Heart left ventricle (tissue), 13 donors: ENCODE measurements at regions not wholly inside any gene's neighbourhood (a gene's known extent, or its start where the extent isn't known, plus 50 kb on each side); places are given as distances from the start of the nearest gene placed in this dataset.

Source experiments
- POLR2A ChIP-seq, 2 donors: fragments of 450-650 bp; IDR thresholded peaks; one replicate each; pipeline ENCODE4 v1.6.1; 2017; ENCODE audit warnings: antibody characterized with exemption in 2 of 2, mild to moderate bottlenecking in 2 of 2, moderate library complexity in 2 of 2
- TF ChIP-seq, protein P1 (sequence below), 12 donors: fragments of 200-600 bp; sonication (generic) in 4 of 12; IDR thresholded peaks; one replicate each; pipeline versions ENCODE4 v1.5.0 to v1.8.0; 2018 to 2022; ENCODE audit warnings: antibody characterized with exemption in 12 of 12, mild to moderate bottlenecking in 5 of 12
- donor health status: ischemic (EF 13 %, LVEDD 7.1; RV severe dilation, severe dysfunction).
- donor health status: DM: no; HTN: yes; CAD: no.
- donor health status: DM: no; HTN: no; CAD: no.
- donor health status: ischemic (EF 25% LVEDD 6.9; RV normal size, moderate dysfunction).
- donor health status: ischemic (EF 25% LVEDD 5.7; RV mildly dilated, moderate dysfunction).
- donor health status: ischemic (EF 35%, LVEDD 5.7; RV mildly dilated, moderate dysfunction).
- donor health status: nonischemic (EF 11% LVEDD 7.7; RV severe dilation, severe dysfunction).
- donor health status: DM: yes; HTN: yes; CAD: no.
- donor health status: PGD.
- donor health status: ischemic (EF 29% LVEDD 5.4; RV normal size, mild dysfunction).
- donor health status: nonischemic (EF 23%, LVEDD 6.1; RV moderate dilation, normal function).

- TF ChIP-seq, protein P1, sequence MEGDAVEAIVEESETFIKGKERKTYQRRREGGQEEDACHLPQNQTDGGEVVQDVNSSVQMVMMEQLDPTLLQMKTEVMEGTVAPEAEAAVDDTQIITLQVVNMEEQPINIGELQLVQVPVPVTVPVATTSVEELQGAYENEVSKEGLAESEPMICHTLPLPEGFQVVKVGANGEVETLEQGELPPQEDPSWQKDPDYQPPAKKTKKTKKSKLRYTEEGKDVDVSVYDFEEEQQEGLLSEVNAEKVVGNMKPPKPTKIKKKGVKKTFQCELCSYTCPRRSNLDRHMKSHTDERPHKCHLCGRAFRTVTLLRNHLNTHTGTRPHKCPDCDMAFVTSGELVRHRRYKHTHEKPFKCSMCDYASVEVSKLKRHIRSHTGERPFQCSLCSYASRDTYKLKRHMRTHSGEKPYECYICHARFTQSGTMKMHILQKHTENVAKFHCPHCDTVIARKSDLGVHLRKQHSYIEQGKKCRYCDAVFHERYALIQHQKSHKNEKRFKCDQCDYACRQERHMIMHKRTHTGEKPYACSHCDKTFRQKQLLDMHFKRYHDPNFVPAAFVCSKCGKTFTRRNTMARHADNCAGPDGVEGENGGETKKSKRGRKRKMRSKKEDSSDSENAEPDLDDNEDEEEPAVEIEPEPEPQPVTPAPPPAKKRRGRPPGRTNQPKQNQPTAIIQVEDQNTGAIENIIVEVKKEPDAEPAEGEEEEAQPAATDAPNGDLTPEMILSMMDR (IDR thresholded peaks at IDR 0.05), result no peak
- no peak for TF ChIP-seq POLR2A (IDR thresholded peaks at IDR 0.05)
Measured at GRCh38 chr10:120368338-120368737, 88.7 kb upstream of the PLPP4 start.
